Ecto neural progenitor cell (in vitro differentiated cells): ENCODE measurements at regions not wholly inside any gene's neighbourhood (a gene's known extent, or its start where the extent isn't known, plus 50 kb on each side); places are given as distances from the start of the nearest gene placed in this dataset.
A peak's percentile ranks its signal among the peaks of the same experiment; 100 is the strongest.

Source experiments
- DNase-seq: peaks from one replicate; pipeline ENCODE4 v3.0.0-alpha.2; 2018; ENCODE audit warnings: low spot score

GRCh38 chr20:7080472-7080871, 313.0 kb downstream of the BMP2 start:
- no peak for DNase-seq

DNA sequence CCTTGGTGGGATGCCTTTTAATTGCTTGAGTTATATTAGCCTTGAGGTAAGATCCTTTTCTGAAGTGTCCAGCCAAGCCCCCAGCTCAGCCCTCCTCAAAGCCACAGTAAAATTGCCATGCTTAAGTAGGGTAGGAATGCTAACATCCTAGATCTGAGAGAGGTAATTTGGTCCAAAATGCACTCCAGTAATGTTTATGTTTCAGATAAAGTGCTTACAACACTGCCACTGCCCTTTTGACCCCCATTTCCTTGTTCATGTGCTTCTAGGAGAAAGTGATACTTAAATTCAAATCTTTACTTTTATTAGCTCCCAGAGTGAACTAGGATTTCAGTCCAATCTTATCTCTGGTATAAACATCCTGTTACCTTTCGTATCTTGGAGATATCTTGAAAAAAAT, 318.0 kb downstream of the BMP2 start:
- no peak for DNase-seq

GRCh38 chr20:7087803-7088202, 320.3 kb downstream of the BMP2 start:
- DNase-seq: no peak

- no peak for DNase-seq
Observed at GRCh38 chr20:7090001-7090400, 322.5 kb downstream of the BMP2 start.

DNA sequence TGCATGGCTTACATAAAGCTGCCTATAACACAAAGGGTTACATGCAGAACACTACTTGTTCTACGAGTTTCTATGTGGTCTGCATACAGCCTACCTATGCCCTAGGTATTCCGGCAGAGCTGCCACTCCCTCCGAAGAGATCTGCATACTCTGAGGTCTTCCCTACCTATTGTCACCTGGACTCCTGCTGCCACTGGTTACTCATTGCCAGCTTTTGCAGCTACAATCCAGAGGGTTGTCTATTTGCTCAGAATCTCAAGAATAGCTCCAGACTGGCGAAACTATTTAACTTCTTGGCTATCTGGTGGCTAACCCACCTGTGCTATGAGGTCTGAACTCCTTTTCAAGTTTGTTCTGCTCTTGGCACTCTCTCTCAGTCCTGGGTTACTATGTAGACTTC, 323.3 kb downstream of the BMP2 start:
- no peak for DNase-seq

GRCh38 chr20:7091655-7092054, 324.2 kb downstream of the BMP2 start:
- no peak for DNase-seq

DNA sequence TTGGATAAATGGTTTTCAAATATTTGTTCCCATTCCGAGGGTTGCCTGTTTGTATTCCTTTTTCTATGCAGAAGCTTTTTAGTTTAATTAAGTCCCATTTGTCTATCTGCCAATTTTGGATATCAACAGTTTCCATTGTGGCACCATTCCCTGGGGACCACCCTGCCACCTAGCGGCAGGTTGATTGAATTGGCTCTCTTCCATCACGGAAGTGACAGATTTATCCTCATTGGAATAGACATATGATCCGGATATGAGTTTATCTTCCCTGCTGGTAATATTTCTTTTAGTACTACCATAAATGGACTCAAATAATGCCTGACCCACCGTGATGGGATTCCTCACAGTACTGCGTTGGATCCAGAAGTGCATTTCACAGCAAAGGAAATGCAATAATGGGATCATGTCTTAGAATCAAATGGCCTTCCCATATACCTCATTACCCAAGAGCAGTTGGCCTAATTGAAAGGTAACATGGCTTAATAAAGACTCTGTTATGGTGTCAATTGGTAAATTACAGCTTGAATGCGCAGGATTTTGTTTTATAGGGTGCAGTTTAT, 327.0 kb downstream of the BMP2 start:
- no peak for DNase-seq

GRCh38 chr20:7106910-7107309, 339.4 kb downstream of the BMP2 start:
- DNase-seq: no peak

GRCh38 chr20:7108929-7109328, 341.4 kb downstream of the BMP2 start:
- DNase-seq: no peak

DNA sequence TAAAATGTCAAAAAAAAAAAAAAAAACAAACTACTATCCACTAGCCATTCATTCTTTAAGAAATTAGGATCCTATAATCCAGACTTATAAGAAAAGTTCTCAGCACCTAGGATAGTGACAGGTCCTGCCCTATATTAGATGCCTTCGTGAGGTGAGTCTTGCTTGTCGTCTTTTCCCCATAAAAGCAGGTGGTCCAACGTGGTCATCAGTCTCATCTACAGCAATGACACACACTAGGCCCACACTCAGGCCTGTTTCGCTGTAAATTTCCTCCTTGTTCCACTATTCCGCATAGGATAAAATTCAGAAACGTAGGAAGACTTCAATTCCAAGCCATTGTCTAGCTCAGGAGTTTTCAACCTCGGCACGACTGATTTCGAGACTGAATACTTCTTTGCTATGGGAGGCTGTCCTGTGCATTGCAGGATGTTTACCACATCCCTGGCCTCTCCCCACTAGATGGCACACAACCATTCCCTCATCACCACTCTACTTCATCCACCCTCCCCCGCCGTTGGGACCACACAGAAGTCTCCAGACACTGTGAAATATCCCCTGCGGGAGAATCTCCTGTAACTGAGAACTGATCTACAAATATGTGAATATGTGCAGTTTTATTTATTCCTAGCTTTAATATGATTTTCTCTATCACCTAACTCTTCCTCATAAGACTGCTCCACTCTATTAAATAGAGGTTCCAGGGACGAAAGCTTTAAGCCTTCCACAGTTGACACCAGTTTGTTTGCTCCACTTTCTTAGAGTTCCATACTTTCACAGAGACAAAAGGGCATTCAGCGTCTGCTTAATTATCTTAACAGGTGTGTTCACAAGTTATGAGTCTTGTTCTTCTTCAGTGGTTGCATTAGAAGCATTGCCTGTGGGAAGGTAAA, 346.3 kb downstream of the BMP2 start:
- peak; percentile 82 for DNase-seq

DNA sequence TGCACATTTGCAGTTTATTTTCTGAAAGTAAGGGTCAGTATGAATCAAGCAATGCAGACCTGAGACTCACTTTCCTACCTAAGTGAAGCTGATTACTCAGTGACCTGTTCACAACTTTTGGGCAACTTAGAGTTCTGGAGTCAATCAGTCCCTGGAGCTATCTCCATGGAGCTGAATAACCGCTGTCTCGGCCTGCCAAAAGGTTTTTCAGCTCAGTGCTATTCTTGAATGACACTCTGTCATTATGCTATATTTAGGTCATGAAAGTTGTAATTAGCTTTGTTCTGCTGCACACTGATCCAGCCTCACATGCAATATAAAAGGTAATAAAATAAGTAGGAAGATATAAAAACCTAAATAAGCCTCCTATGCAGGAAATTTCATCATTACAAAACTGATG, 356.0 kb downstream of the BMP2 start:
- DNase-seq: no peak

DNA sequence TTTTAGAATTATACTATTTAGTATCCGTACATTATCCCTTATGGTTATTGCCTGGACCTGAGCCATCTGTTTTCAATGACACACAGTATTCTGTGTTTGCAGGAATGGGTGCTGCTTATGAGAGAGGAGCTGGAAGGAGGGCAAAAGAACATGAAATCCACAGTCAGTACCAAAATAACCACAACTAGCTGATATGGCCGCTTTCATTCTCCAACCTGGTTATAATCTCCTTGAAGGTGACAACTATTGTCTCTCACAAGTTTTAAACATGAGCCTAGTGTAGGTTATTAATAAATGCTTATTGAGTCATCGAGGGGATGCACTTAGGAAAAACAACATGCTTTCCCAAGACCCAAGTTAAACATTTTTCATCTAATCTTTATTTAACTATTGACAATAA, 356.6 kb downstream of the BMP2 start:
- DNase-seq: no peak

GRCh38 chr20:7136886-7137285, 369.4 kb downstream of the BMP2 start:
- DNase-seq: no peak

DNA sequence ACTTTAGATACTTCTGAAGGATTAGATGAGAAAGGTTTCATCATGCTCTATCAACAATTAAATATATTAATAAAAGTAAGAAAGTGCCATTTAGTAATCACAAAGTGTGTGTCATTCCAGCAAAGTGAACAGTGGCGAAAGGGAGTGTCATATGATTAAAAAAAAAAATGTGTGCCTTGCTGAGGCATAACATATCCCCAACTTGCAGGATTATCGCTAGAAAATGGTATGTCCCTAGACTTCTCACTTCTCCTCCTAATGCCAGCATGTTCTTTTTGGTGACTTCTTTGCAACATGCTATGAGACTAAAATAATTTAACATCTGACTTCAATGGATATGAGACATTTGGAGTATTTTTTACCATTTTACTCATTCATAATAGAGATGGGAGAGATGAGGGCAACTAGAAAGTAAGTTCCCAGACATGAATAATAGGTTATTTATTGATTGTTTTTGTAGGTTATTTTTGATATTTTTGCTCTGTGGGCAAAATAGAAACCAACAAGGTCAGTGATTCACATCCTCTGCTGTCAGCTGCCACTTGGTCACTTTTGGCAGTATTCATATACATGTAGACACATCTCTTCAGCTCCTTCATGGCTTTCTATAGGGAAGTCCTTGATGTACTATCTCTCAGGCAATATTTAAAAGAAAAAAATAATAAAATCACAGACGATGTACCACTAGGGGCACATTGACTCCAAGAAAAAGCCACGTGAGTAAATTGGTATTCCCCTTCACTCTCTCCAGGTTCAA, 370.1 kb downstream of the BMP2 start:
- no peak for DNase-seq

DNA sequence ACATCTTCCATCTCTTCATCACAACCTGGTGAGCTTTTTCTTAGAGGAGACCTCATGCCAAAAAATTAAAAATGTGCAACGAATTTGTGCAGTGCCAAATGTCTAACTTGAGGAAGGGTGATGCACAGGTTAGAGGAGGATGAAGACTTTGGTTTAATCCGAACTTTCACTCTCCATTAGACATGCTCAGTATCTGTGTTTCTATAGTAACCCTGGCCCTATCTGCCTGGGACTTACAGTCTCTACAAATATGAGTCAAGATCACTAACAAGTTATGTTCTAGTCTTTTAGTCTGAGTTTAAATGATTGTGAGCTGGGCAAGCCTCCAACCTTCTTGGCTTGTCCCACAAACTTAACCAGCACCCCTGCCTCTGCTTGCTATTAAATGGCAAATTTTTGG, 377.0 kb downstream of the BMP2 start:
- DNase-seq: no peak

- DNase-seq: no peak
Observed at GRCh38 chr20:7146552-7147219, 379.2 kb downstream of the BMP2 start.

DNA sequence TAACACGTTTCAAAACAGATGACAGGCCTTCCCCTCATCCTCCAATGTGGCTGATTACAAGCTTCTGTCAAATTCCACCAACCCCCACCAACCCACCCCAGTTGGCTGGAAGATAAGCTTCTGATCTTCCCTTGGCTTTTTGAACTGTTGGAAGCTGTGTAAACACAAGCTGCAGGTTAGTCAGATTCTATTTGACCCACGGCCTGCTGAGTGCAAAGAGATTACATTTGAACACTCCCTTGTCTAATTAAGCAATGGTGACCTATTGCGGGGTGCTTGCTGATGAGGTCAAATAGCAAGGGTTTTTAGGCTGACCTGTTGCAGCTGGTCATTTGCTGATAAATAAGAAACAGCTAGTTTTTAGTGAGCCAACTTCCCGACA, 379.7 kb downstream of the BMP2 start:
- DNase-seq: peak; percentile 72

DNA sequence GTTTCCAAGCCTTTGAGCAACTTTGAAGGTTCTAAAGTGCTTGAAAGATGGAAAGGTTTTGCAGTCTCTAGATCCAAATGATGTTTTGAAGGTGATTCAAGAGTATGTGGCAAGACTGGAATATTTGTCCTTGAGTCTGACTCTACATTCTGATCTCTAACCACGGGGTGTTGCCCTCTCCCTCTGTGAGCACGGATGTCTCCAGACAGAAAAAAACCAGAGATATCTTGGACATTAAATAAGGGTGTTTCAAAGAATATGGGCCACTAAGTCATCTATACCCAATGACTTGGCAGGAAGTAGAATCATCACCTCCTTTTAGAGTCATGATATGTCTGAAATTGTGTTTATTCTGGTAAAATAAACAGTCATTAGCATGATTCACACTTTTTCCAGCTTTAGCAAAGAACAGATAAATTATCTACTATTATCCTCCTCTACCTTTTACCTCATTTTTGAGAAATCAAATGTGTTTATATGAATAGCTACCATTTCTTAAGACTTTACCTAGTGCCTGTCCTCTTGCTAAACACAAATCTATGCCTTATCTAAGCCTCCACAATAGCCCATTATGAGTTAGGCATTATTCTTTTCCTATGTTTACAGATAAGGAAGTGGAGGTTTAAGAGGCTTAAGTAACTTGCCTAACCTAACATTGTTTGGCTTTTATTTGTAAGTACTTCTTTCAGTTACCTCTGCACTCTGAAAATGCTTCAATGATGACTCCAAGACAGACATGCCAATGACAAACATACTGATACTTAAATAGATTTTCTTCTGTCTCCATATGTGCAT, 384.4 kb downstream of the BMP2 start:
- DNase-seq: no peak

- no peak for DNase-seq
Observed at GRCh38 chr20:7155282-7155681, 387.8 kb downstream of the BMP2 start.

- DNase-seq: no peak
Observed at GRCh38 chr20:7155794-7156193, 388.3 kb downstream of the BMP2 start.

GRCh38 chr20:7159903-7160302, 392.4 kb downstream of the BMP2 start:
- DNase-seq: no peak

DNA sequence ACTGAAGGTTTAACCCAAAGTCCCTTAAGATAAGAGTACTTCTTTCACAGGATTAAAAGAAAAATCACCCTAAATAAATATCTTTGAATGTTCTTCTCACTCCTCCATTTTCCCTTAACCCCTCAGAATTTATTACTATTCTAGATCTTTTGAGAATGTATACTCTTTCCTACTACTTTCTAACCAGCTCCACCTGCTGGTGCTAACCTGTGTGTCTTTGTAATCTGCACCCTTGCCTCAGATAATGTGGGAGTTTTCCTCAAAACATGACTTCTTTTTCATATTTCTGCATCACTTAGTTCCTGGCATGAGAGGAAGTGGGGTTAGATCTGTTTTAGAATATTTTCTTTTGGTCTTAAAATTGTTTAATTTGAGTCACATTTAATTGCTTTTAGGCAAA, 394.2 kb downstream of the BMP2 start:
- no peak for DNase-seq
